DMS79 (cell line): ENCODE measurements at regions not wholly inside any gene's neighbourhood (a gene's known extent, or its start where the extent isn't known, plus 50 kb on each side); places are given as distances from the start of the nearest gene placed in this dataset.
"Not testable (repeated sequence)": the region's sequence is repeated elsewhere in the genome, so short reads cannot be mapped to it uniquely, and the experiment has no call there.

Experiments used
- DNase-seq: peaks from one replicate; lab custom pipeline; 2025; lab: John Stamatoyannopoulos, UW

DNA sequence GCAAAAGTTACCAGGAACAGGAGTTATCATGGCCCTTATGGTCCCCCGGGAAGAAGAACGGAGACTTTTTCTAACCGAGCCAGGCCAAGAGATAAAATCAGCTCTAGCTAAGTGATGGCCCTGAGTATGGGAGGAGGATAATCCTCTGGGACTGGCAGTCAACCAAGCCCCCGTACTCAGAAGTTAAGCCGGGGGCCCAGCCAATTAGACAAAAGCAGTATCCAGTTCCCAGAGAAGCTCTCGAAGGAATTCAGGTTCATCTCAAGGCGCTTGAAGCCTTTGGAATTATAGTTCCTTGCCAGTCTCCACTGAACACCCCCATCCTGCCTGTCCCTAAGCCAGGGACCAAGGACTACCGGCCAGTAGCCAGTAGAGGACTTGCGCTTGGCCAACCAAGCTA is 365.3 kb upstream of the TCF4 start:
- no peak for DNase-seq

DNA sequence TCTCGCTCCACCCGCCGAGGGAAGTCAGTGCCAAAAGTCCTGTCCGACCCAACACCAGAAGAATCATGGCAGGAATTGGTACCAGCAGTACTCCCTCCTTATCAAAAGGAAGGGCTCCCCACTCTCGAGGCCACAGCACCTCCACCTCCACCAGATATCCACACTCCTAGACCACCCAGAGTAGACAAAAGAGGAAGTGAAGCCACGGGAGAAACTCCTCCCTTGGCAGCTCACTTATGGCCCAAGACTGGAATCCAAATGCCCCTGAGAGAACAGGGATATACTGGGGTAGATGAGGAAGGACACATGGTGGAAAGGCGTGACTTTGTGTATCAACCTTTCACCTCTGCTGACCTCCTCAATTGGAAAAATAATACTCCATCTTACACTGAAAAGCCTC is 363.7 kb upstream of the TCF4 start:
- not testable (repeated sequence) for DNase-seq

DNA sequence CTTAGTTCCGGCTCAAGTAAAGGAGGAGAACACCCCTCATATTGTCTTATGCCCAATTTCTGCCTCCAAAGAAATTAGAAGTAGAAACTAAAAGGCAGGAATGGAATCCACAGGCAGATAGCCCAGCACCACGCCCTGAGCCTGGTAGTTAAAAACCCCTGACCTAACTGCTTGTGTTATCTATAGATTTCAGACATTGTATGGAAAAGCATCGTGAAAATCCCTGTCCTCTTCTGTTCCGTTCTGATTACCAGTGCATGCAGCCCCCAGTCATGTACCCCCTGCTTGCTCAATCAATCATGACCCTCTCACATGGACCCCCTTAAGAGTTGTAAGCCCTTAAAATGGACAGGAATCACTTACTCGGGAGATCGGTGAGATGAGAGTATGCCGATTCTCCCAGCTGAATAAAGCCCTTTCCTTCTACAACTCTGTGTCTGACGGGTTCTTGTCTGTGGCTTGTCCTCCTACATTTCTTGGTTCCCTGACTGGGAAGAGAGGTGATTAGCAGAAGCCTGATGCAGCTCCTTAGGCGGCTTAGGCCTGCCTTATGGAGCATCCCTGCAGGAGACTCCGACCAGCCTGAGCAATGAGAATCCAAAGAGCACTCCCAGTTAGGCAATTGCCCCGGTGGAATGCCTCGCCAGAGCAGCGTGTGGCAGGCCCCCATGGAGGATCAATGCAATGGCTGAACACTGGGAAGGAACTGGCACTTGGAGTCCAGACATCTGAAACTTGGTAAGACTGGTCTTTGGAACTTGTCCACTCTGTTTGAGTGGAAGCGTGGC is 362.6 kb upstream of the TCF4 start:
- DNase-seq, result no peak

DNA sequence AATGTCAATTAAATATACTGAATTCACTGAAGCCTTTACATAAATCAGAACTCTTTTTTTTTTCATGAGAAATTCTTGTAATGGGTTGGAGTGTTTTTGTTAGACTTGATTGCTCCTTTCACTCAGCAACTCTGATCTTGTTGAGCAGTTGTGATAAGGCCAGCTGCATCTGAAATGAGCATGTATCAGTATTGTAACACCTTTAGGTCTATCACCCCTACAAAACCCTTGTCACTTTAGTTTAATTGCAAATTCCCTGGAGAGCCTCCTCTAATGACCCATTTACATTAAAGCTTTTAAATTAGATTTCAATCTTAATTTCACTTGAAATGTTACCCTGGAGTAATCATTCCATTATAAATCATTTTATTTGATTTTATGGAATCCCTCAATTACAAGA is 346.8 kb upstream of the TCF4 start:
- DNase-seq, result no peak

DNA sequence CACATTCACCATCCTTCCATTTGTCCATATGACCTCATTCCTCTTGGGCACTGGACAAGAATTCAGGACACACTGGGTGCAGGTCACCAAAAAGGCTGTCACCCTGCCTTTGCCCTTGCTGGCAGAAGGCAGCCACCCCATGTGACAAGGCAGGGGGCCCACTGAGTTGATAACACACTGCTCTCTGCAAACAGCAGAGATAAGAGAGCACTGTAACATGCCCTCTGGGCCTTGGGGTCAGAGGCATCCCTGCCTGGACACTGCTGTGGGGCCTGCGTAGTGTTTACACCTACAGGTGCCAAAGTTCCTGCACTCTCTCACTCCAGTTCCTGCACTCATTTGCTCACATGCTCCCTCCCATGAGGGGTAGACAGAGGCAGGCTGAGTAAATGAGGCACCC is 344.7 kb upstream of the TCF4 start:
- no peak for DNase-seq

DNA sequence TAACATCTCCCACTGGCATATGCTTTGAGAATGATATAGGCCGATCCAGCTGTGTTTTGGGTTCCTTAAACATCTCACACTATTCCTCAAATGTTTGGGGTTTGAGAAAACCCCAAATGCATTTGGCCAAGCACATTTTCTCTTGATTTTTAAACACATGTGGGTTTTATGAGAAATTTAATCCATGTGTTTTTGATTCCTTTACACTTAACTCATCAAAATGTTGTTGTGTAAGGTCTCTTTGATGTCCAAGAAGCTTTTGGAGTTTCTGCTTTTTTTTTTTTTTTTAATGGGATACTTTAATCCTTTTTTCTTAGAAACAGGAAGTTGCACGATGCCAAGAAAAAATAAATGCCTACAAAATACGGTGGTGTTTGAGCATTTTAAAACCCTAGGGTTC is 339.8 kb upstream of the TCF4 start:
- no peak for DNase-seq

DNA sequence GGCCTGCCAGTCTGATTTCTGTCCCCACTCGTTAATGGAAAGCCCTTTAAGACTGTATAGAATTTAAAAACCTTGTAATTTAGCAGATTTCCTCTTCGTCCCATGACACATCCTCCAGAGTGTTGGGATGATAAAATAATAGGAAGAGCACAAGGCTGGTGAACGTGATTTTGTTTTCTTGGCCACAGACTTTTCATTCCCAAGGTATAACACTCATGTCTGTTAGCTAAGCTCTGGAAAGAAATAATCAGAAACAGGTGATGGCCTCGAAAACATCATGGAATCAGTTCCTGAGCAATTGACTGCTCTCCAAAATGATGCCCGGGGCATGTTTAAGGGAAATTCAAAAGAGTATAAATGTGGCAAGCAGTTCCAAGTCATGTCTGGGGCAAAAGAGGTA is 337.8 kb upstream of the TCF4 start:
- no peak for DNase-seq

DNA sequence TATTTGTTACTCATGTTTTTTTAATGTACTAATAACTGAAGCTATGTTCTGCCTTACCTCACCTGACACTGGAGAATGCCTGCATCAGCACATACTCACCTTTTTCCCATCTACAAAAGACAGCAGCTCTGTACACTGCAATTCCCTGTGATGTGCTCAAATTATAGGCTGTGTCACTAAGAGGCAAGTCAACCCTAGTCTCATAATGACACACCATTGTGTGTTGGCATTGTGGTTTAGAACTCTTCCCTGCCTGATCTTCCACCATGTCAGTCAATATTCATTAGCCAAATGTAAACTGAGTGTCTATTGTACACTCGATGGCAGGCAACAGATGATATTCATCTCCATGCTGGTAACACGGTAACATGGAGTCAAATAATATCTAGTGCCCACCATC is 332.1 kb upstream of the TCF4 start:
- no peak for DNase-seq

DNA sequence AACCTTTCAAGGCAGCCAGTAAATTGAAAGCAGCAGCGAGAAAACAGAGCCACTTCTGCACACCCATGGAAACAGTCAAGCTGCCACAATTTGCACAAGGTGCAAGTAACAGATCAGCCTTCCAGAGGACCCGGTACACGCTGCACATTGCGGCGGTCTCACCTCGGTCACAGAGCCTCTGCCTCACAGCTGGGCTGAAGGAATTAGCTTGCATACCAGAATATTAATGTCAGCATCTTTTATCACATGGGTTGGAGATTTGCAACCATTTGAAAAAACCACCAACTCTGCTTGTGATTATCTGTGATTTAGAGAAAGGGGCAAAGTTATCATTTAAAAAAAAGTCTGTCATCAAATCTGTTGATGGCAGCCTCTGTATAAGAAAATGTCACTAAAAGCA is 330.5 kb upstream of the TCF4 start:
- DNase-seq, result no peak

DNA sequence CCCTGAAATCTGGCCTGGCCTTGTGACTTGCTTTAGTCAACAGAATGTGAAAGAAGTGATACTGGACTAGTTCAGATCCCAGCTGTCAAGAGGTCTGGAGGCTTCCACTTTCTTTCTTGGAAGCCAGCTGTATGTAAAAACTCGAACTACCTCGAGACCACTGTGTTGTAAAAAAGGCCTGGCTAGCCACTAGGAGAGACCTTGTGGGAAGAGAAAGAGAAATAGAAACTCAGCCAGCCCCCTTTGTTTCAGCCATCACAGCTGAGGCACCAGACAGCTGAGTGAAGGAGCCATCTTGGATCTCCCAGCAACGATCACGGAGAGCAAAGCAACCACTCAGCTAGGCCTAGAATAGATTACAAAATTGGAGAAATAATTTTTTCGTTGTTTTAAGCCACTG is 324.9 kb upstream of the TCF4 start:
- DNase-seq, result no peak

DNA sequence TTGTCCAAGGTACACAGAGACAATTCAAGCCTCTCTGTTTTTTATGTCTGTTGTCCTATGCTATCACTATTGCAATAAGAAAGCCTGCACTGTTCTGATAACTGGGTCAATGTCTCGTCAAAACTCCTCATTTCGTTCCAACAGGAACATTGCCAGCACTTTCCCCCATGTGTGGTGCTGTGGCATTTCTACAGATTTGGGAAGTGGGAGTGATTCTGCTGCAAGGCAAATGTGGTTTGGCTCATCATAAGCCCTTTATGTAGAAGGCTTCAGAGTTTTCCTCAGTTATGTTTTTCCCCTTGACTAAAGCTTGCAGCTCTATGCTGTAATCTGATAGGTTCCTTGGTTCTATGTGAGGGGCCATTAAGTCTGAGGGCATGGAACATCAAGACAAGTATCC is 324.1 kb upstream of the TCF4 start:
- no peak for DNase-seq

DNA sequence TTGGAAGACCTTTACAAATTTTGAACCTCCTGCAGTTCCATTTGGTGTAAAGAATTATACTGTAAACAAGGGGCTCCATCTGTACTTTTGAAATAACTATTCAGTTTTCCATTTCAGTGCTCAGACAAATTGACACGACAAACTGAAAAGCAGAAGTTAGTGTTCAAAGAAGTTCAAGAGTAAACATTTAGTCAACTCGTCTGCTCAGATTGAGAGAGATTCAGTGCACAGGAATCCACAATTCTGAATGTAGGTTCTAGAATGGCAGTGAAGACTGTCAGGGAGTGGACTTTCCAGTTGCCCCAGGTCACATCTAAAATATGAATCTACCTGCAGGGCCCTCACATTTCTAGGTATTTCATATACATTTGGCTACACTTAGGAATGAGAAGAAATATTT is 322.3 kb upstream of the TCF4 start:
- DNase-seq, result no peak

DNA sequence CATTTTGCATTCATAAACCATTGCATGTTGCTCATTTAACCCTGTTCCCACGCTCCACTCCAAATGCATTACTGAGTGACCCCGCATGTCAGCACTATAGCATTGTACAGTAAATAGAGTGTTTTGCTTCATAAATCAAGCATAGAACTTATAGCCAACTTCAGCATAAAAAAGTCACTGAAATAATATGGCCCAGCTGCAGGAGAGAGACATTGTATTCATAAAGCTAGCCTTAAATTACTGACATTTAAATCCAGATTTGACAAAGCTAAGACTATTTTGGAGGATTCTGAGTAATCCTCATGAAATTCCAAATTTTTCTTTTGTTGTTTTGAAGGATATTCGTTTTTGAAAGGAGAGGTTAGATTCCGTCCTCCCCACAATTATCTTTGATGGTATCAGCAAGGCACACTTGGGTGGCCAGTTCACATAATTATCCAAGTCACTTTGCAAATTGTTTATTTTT is 320.9 kb upstream of the TCF4 start:
- no peak for DNase-seq

DNA sequence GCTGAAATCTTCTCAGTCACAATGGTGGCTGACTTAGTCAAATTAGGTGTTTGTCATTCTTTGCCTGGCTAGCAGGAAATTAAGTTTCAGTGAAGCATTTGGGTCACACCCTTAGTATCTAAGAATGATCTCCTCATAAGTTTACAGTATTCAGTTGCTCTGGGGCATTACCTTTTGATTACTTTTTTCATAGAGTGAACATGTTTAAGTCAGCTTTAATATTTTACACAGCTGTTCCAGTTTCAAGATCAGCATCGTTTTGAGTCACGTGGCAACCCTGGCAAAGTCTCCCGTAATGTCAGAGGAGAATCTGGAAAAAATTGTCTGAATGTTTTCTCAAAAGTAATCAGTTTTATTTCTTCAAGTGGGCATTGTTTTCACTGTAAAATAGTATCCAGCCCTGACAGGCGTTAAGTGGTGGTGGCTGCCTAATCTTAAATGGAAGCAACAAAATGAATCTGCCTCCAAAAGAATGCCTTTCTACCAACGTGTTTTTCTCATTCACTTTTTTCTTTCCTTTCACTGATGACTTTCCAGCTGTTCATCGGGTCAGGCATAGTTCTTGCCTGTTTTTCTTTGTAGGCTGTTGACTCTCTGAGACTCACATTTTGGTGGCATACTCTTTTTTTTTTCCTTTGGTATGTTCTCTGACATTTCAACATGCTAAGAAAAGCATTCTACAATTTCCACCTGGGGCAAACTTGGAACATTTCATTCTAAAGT is 319.6 kb upstream of the TCF4 start:
- DNase-seq, result no peak

DNA sequence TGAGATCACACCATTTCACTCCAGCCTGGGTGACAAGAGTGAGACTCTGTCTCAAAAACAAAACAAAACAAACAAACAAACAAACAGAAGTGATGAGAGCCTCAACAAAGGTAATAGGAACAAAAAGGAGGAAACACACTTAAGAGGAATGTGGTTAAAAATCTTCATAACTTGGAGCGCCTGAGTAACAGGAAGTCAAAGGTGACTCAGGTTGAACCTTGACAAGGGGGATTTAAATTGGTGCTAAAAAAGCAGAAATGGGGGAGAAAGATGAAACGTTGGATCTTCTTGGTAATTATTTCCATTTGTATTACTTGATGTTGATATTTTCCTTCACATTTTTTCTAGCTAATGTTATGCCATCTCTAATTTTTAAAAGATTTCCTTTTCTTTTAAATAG is 318.5 kb upstream of the TCF4 start:
- DNase-seq, result no peak

DNA sequence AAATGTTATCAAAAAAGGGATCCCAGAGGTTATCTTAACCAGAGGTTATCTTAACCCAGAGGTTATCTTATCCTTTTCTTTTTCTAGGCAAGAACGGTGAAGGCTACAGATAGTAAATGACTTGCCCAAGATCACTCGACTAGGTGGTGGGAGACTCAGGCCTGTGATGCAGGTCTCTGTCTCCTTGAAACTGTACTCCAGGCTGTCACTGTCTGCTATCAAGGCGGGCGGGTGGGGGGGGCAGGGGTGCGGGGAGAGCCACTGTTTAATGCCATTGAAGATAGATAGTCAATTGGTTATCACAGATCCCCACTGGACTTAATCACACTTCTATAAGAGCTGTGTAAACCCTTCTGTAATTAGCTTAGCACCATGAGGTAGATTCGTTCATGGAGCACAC is 315.9 kb upstream of the TCF4 start:
- DNase-seq, result no peak

DNA sequence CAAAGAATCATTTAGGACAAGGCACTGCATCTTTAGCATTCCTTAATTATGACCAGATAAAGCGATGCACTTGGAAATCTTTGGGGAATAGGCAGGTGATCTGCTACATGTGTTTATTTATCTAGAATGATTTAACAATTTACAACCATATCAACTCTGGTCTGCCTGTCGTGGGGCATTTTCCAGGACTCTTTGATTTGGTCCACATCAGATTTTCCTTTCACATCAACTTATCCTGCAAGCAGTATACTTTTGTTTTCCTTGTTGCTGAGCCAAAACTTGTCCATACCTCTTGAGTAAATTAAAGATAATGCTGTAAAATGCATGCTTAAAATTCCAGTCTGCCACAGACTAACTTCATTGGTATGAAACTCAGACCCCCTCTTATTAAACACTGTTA is 312.4 kb upstream of the TCF4 start:
- no peak for DNase-seq

DNA sequence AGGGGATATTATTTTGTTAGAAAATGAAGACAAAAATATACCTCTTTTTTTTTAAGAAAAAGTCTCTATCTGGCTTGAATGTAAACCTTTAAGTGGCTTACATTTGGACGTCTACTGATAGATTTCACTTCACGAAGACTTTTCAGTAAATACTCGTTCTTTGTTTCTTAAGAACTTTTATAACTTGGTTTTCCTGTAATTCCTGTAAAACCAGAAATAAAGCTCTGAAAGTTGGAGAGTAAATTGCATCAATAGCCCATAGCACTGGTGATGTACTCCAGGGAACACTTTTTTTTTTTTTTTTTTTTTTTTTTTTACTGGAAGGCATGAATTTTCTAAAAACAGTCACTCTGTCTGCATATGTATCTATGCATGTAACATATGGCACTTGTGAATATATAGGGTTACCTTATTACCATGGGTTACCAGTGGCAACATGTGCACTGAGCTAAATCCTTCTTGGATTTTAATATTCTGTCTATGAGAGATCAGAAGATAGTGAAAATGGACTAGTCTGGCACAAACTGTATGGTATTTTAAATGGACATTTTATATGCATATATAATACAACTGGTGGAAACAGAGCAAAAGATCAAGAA is 309.2 kb upstream of the TCF4 start:
- no peak for DNase-seq

DNA sequence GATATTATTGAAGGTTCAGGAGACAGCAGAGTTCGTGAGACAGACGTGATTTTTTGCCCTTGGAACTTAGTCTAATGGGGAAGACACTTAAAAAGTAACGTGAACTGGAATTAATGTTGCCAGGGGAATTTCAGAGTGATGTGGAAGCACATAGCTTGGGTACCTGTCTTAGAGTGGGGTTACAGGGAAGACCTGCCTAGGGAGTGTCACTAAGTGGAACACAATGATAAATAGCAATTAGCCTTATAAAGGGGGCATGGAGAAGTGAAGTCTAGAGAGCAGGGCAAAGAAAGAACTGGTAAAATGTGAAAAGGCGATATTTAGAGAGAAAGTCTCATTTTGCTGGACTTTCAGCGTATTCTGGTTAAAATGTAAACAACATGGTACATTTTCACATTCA is 306.0 kb upstream of the TCF4 start:
- DNase-seq, result no peak

DNA sequence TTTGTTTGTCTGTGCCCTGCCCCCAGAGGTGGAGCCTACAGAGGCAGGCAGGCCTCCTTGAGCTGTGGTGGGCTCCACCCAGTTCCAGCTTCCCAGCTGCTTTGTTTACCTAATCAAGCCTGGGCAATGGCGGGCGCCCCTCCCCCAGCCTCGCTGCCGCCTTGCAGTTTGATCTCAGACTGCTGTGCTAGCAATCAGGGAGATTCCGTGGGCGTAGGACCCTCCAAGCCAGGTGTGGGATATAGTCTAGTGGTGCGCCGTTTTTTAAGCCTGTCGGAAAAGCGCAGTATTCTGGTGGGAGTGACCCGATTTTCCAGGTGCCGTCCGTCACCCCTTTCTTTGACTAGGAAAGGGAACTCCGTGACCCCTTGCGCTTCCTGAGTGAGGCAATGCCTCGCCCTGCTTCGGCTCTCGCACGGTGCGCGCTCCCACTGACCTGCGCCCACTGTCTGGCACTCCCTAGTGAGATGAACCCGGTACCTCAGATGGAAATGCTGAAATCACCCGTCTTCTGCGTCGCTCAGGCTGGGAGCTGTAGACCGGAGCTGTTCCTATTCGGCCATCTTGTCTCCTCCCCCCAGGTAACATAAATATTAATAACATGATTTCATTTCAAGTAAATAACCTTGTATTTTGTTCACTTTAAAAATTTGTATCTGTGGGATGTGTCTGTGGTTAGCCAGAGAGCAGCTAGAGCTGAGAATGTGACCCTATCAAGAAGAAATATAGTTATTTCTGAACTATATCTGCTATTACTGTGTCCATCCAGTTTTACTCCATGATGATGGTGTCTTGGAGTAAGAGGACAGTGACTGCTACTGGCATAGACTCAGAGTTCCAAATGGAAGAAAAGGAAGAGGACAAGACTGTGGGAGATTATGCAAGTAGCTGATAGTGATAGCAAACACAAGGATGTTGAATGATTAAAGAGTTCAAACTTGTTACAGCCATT is 305.1 kb upstream of the TCF4 start:
- not testable (repeated sequence) for DNase-seq

DNA sequence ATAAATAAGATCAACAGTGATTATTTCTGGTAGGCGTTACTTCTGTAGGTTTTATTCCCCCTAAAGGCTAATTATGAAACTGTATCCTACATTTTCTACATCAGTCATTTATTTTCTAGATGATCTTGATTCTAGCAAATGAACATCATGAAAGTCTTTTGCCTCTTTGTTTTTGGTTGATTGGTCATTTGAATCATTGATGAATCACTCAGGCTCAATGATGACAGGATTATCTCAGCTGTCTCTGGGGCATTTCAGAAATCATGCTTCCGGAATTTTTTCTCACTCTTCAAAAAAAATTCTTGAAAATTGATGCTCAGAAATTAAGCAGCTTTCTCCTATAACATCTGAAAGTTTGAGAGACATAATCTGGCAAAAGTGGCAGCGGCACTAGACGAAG is 298.9 kb upstream of the TCF4 start:
- DNase-seq, result no peak

DNA sequence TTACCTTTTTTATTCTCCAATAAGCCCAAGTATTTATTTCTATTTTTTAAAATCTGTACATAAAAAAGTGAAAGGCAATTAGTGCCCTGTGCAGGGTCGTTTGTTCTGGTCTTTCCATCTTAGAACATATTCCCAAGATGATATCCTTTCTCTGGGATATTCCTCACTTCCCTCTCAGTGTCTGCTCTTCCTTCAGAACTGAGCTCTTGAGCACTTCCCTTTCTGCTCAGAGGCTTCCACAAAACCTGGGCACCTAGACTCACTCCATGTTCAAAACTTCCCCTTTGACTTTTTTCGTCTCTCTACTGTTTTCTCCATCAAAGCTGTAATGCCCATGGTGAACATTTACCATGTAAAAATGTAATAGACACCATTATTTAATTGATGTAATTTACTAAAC is 296.5 kb upstream of the TCF4 start:
- DNase-seq, result no peak
